KG1 (cell line): ENCODE measurements at regions not wholly inside any gene's neighbourhood (a gene's known extent, or its start where the extent isn't known, plus 50 kb on each side); places are given as distances from the start of the nearest gene placed in this dataset.
"Not testable (repeated sequence)": the region's sequence is repeated elsewhere in the genome, so short reads cannot be mapped to it uniquely, and the experiment has no call there.

ENCODE experiments used
- DNase-seq: peaks from one replicate; lab custom pipeline; 2025; lab: John Stamatoyannopoulos, UW

GRCh38 chrX:44675362-44676024 is 132.8 kb upstream of the FUNDC1 start:
- no peak for DNase-seq

- DNase-seq, result no peak
Observed at GRCh38 chrX:44674906-44675305, 132.2 kb upstream of the FUNDC1 start.

- DNase-seq, result no peak
Observed at GRCh38 chrX:44669626-44670025, 127.0 kb upstream of the FUNDC1 start.

GRCh38 chrX:44667771-44668170 is 125.1 kb upstream of the FUNDC1 start:
- DNase-seq, result no peak

GRCh38 chrX:44657718-44658246 is 115.1 kb upstream of the FUNDC1 start:
- DNase-seq, result not testable (repeated sequence)

- no peak for DNase-seq
Observed at GRCh38 chrX:44651358-44651757, 108.7 kb upstream of the FUNDC1 start.

- DNase-seq, result no peak
Observed at GRCh38 chrX:44643723-44644122, 101.1 kb upstream of the FUNDC1 start.

- no peak for DNase-seq
Observed at GRCh38 chrX:44637282-44637681, 94.6 kb upstream of the FUNDC1 start.

- peak; percentile 2 for DNase-seq
Observed at GRCh38 chrX:44621078-44621477, 78.4 kb upstream of the FUNDC1 start.

GRCh38 chrX:44619039-44619438 is 76.4 kb upstream of the FUNDC1 start:
- no peak for DNase-seq

- DNase-seq, result no peak
Observed at GRCh38 chrX:44596277-44596676, 53.6 kb upstream of the FUNDC1 start.
